Upper lobe of right lung (tissue), 1 donor: ENCODE measurements at regions not wholly inside any gene's neighbourhood (a gene's known extent, or its start where the extent isn't known, plus 50 kb on each side); places are given as distances from the start of the nearest gene placed in this dataset.
A peak's percentile ranks its signal among the peaks of the same experiment; 100 is the strongest.

Experiments used
- ATAC-seq: fragments of 200-7000 bp; cut with Tn5 transposase; one replicate; pipeline ENCODE4 v1.9.1; 2020; ENCODE audit warnings: mild to moderate bottlenecking, moderate library complexity
- DNase-seq: peaks from one replicate; pipeline ENCODE4 v3.0.0-alpha.2; 2020
- H3K27ac ChIP-seq: fragments of 200-600 bp; one replicate; pipeline ENCODE4 v1.8.0; 2022
- H3K27me3 ChIP-seq: fragments of 200-600 bp; one replicate; pipeline ENCODE4 v1.8.0; 2022; ENCODE audit warnings: mild to moderate bottlenecking
- H3K36me3 ChIP-seq: fragments of 200-600 bp; one replicate; pipeline ENCODE4 v1.8.0; 2022
- H3K4me1 ChIP-seq: fragments of 200-600 bp; one replicate; pipeline ENCODE4 v1.8.0; 2022
- H3K4me3 ChIP-seq: fragments of 200-600 bp; one replicate; pipeline ENCODE4 v1.8.0; 2022; ENCODE audit warnings: mild to moderate bottlenecking
- H3K9me3 ChIP-seq: fragments of 200-600 bp; one replicate; pipeline ENCODE4 v1.8.0; 2022
- CTCF ChIP-seq: fragments of 200-600 bp; IDR thresholded peaks from one replicate; pipeline ENCODE4 v1.8.0; 2022; ENCODE audit warnings: antibody characterized with exemption
- intact Hi-C: fragments of 100-400 bp; cut with DNase I; formaldehyde crosslinking; loops from one replicate; pipeline ENCODE4 v1.11.0; 2022
- donor health status: DM: no; HTN: yes; CAD: no; lungs with severe emphysema.

GRCh38 chr11:11020747-11021149 lies 162.9 kb upstream of the ZBED5 start:
- intact Hi-C loops = loop anchor here (5.0 to 10.0 kb wide), 2 partner anchors 86 to 228 kb away; no protein-coding TSS in a partner anchor

GRCh38 chr11:11020219-11020726 lies 162.4 kb upstream of the ZBED5 start:
- no peak for ATAC-seq
- intact Hi-C loops = loop anchor here (5.0 to 10.0 kb wide), 2 partner anchors 85 to 228 kb away; no protein-coding TSS in a partner anchor

More at GRCh38 chr11:11020747-11021149, 162.9 kb upstream of the ZBED5 start:
- Histone ChIP-seq H3K4me3 (no peak overlapping the region), H3K4me1 (no peaks in the 10 kb centered on the region), H3K27me3 (no peaks in the 10 kb centered on the region), H3K9me3 (no peaks in the 10 kb centered on the region), H3K36me3 (no peaks in the 10 kb centered on the region), H3K27ac (no peak overlapping the region)
- TF ChIP-seq CTCF = no peak
- DNase-seq (no peak), ATAC-seq (no peak)

GRCh38 chr11:11016943-11017342 lies 159.1 kb upstream of the ZBED5 start:
- TF ChIP-seq CTCF = no peak
- ATAC-seq = no peak
- Histone ChIP-seq H3K27ac (no peak overlapping the region), H3K36me3 (no peaks in the 10 kb centered on the region), H3K4me1 (no peaks in the 10 kb centered on the region), H3K9me3 (no peaks in the 10 kb centered on the region), H3K4me3 (no peak overlapping the region), H3K27me3 (no peaks in the 10 kb centered on the region)
- intact Hi-C loops = no loop called here
- no peak for DNase-seq

More at GRCh38 chr11:11020219-11020726, 162.4 kb upstream of the ZBED5 start:
- Histone ChIP-seq H3K27me3 (no peaks in the 10 kb centered on the region), H3K4me3 (no peak overlapping the region), H3K4me1 (no peaks in the 10 kb centered on the region), H3K27ac (no peak overlapping the region), H3K36me3 (no peaks in the 10 kb centered on the region), H3K9me3 (no peaks in the 10 kb centered on the region)
- DNase-seq = no peak
- TF ChIP-seq CTCF = no peak

- Histone ChIP-seq H3K9me3 (no peaks in the 10 kb centered on the region), H3K36me3 (no peaks in the 10 kb centered on the region), H3K27me3 (no peaks in the 10 kb centered on the region), H3K4me3 (no peak overlapping the region), H3K27ac (no peak overlapping the region), H3K4me1 (no peaks in the 10 kb centered on the region)
- intact Hi-C loops = no loop called here
- no peak for ATAC-seq
- TF ChIP-seq CTCF = no peak
- no peak for DNase-seq
Observed at GRCh38 chr11:11016068-11016467, 158.2 kb upstream of the ZBED5 start.

GRCh38 chr11:11011617-11012016 lies 153.8 kb upstream of the ZBED5 start:
- Histone ChIP-seq H3K36me3 (no peaks in the 10 kb centered on the region), H3K4me3 (no peak overlapping the region), H3K27ac (no peak overlapping the region), H3K9me3 (no peaks in the 10 kb centered on the region), H3K27me3 (no peaks in the 10 kb centered on the region), H3K4me1 (no peaks in the 10 kb centered on the region)
- no peak for ATAC-seq
- no peak for TF ChIP-seq CTCF
- no peak for DNase-seq
- intact Hi-C loops = no loop called here

- DNase-seq (no peak), ATAC-seq (peak; percentile 89)
- intact Hi-C loops = no loop called here
- Histone ChIP-seq H3K27ac (no peak overlapping the region), H3K27me3 (no peaks in the 10 kb centered on the region), H3K4me1 (no peaks in the 10 kb centered on the region), H3K36me3 (no peaks in the 10 kb centered on the region), H3K9me3 (no peaks in the 10 kb centered on the region), H3K4me3 (no peak overlapping the region)
- peak; percentile 49 for TF ChIP-seq CTCF
Observed at GRCh38 chr11:11010624-11011127, 152.8 kb upstream of the ZBED5 start.
